Ecto neural progenitor cell (in vitro differentiated cells): ENCODE measurements at regions not wholly inside any gene's neighbourhood (a gene's known extent, or its start where the extent isn't known, plus 50 kb on each side); places are given as distances from the start of the nearest gene placed in this dataset.
A peak's percentile ranks its signal among the peaks of the same experiment; 100 is the strongest.
"Not testable (repeated sequence)": the region's sequence is repeated elsewhere in the genome, so short reads cannot be mapped to it uniquely, and the experiment has no call there.

Experiments used
- DNase-seq: peaks from one replicate; pipeline ENCODE4 v3.0.0-alpha.2; 2018; ENCODE audit warnings: low spot score

- not testable (repeated sequence) for DNase-seq
Observed at GRCh38 chr2:90224767-90225166, 1533.3 kb downstream of the RPIA start.

GRCh38 chr2:90226465-90227072, 1535.1 kb downstream of the RPIA start:
- not testable (repeated sequence) for DNase-seq

- DNase-seq = not testable (repeated sequence)
Observed at GRCh38 chr2:90231199-90231598, 1539.7 kb downstream of the RPIA start.

GRCh38 chr2:90235452-90235851, 1544.0 kb downstream of the RPIA start:
- not testable (repeated sequence) for DNase-seq

GRCh38 chr2:90237923-90238361, 1546.5 kb downstream of the RPIA start:
- DNase-seq = not testable (repeated sequence)

GRCh38 chr2:90238505-90239230, 1547.2 kb downstream of the RPIA start:
- DNase-seq = not testable (repeated sequence)

GRCh38 chr2:90239769-90240168, 1548.3 kb downstream of the RPIA start:
- not testable (repeated sequence) for DNase-seq

- not testable (repeated sequence) for DNase-seq
Observed at GRCh38 chr2:90244902-90245765, 1553.7 kb downstream of the RPIA start.

- DNase-seq = not testable (repeated sequence)
Observed at GRCh38 chr2:90248400-90248799, 1556.9 kb downstream of the RPIA start.

GRCh38 chr2:90250350-90250749, 1558.9 kb downstream of the RPIA start:
- DNase-seq = not testable (repeated sequence)

- DNase-seq = not testable (repeated sequence)
Observed at GRCh38 chr2:90251576-90251975, 1560.1 kb downstream of the RPIA start.

- DNase-seq = not testable (repeated sequence)
Observed at GRCh38 chr2:90253306-90253705, 1561.8 kb downstream of the RPIA start.

- DNase-seq = not testable (repeated sequence)
Observed at GRCh38 chr2:90266888-90267287, 1575.4 kb downstream of the RPIA start.

GRCh38 chr2:90287751-90288150, 1596.3 kb downstream of the RPIA start:
- not testable (repeated sequence) for DNase-seq

- not testable (repeated sequence) for DNase-seq
Observed at GRCh38 chr2:90288396-90288795, 1596.9 kb downstream of the RPIA start.

- not testable (repeated sequence) for DNase-seq
Observed at GRCh38 chr2:90289291-90289980, 1598.0 kb downstream of the RPIA start.

GRCh38 chr2:90290701-90291100, 1599.2 kb downstream of the RPIA start:
- not testable (repeated sequence) for DNase-seq

GRCh38 chr2:90291168-90291883, 1599.9 kb downstream of the RPIA start:
- DNase-seq = peak; percentile 43

- DNase-seq = not testable (repeated sequence)
Observed at GRCh38 chr2:90291934-90292333, 1600.5 kb downstream of the RPIA start.

- not testable (repeated sequence) for DNase-seq
Observed at GRCh38 chr2:90292451-90292850, 1601.0 kb downstream of the RPIA start.

- DNase-seq = not testable (repeated sequence)
Observed at GRCh38 chr2:90293224-90293623, 1601.8 kb downstream of the RPIA start.
